ENCODE measurements at regions not wholly inside any gene's neighbourhood (a gene's known extent, or its start where the extent isn't known, plus 50 kb on each side); places are given as distances from the start of the nearest gene placed in this dataset.
"Not testable (repeated sequence)": the region's sequence is repeated elsewhere in the genome, so short reads cannot be mapped to it uniquely, and the experiment has no call there.

DNA sequence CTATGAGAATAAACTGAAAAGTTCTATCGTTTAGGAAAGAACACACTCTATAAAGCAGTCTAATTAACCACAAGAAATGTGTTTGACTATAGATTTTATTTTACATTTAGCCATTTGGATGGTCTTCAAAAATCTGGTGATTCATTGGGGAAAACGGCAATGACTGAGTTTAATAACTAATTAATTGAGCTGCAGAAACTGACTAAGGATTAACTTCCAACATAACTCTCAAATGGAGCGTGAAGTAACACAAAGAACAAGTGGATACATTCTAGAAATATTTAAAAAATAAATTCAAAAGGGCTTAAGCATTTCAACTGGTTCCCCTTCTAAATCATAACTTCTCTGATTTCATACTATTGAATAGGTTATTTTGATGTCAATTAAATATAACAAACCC, 1582.4 kb downstream of the PCDH18 start:
- Mint-ChIP-seq H3K27me3 (no peaks in the 10 kb centered on the region), H3K27ac (no peak overlapping the region)
- ATAC-seq (replicated peaks): no peak

GRCh38 chr4:135948797-135949196, 1583.5 kb downstream of the PCDH18 start:
- Mint-ChIP-seq H3K4me3 (no peak overlapping the region), H3K36me3 (ENCODE audit: insufficient read depth) (no peaks in the 10 kb centered on the region), H3K27me3 (no peaks in the 10 kb centered on the region), H3K4me1 (ENCODE audit: low read depth in 2 of 2) (no peaks in the 10 kb centered on the region), H3K27ac (no peak overlapping the region), H3K9me3 (peaks cover 0 to 2% of the 10 kb centered on the region in 2 donors)
- ATAC-seq (replicated peaks): no peak
- no peak for DNase-seq

More for the DNA sequence above, 1582.4 kb downstream of the PCDH18 start:
- Mint-ChIP-seq H3K4me1 (ENCODE audit: low read depth in 2 of 2) (no peaks in the 10 kb centered on the region), H3K36me3 (ENCODE audit: insufficient read depth) (no peaks in the 10 kb centered on the region), H3K9me3 (peaks cover 0 to 2% of the 10 kb centered on the region in 2 donors), H3K4me3 (no peak overlapping the region)
- DNase-seq: no peak

- Mint-ChIP-seq H3K27ac (no peak overlapping the region), H3K9me3 (peaks cover 0 to 4% of the 10 kb centered on the region in 2 donors), H3K27me3 (no peaks in the 10 kb centered on the region), H3K4me3 (no peak overlapping the region), H3K36me3 (ENCODE audit: insufficient read depth) (no peaks in the 10 kb centered on the region), H3K4me1 (ENCODE audit: low read depth in 2 of 2) (no peaks in the 10 kb centered on the region)
- DNase-seq (no peak), ATAC-seq (replicated peaks) (no peak)
These were observed 1590.6 kb downstream of the PCDH18 start for GRCh38 chr4:135941671-135942070.

- Mint-ChIP-seq H3K36me3 (ENCODE audit: insufficient read depth) (no peaks in the 10 kb centered on the region), H3K27ac (no peak overlapping the region), H3K27me3 (no peaks in the 10 kb centered on the region), H3K9me3 (peaks cover 0 to 3% of the 10 kb centered on the region in 2 donors), H3K4me3 (no peak overlapping the region), H3K4me1 (ENCODE audit: low read depth in 2 of 2) (no peaks in the 10 kb centered on the region)
- DNase-seq: no peak
- no peak for ATAC-seq (replicated peaks)
These were observed 1598.3 kb downstream of the PCDH18 start for GRCh38 chr4:135934026-135934425.

- H3K9me3 Mint-ChIP-seq: peaks cover 5 to 15% of the 10 kb centered on the region in 2 donors
- no peak overlapping the region for H3K4me3 Mint-ChIP-seq
- ATAC-seq (replicated peaks) (no peak), DNase-seq (no peak)
- H3K27me3 Mint-ChIP-seq: no peaks in the 10 kb centered on the region
- no peak overlapping the region for H3K27ac Mint-ChIP-seq
- H3K36me3 Mint-ChIP-seq (ENCODE audit: insufficient read depth): no peaks in the 10 kb centered on the region
- H3K4me1 Mint-ChIP-seq (ENCODE audit: low read depth in 2 of 2): no peaks in the 10 kb centered on the region
These were observed 1604.6 kb downstream of the PCDH18 start for GRCh38 chr4:135927651-135928050.

- Mint-ChIP-seq H3K4me1 (ENCODE audit: low read depth in 2 of 2) (no peaks in the 10 kb centered on the region), H3K36me3 (ENCODE audit: insufficient read depth) (no peaks in the 10 kb centered on the region), H3K4me3 (no peak overlapping the region), H3K9me3 (peaks cover 10 to 15% of the 10 kb centered on the region in 2 donors), H3K27ac (no peak overlapping the region), H3K27me3 (no peaks in the 10 kb centered on the region)
- ATAC-seq (replicated peaks) (no peak), DNase-seq (no peak)
These were observed 1611.2 kb downstream of the PCDH18 start for GRCh38 chr4:135921081-135921480.

- Mint-ChIP-seq H3K36me3 (ENCODE audit: insufficient read depth) (no peaks in the 10 kb centered on the region), H3K27me3 (no peaks in the 10 kb centered on the region), H3K4me3 (no peak overlapping the region), H3K9me3 (peaks cover 6 to 8% of the 10 kb centered on the region in 2 donors), H3K27ac (no peak overlapping the region), H3K4me1 (ENCODE audit: low read depth in 2 of 2) (no peaks in the 10 kb centered on the region)
- no peak for ATAC-seq (replicated peaks)
- no peak for DNase-seq
These were observed 1615.3 kb downstream of the PCDH18 start for GRCh38 chr4:135917011-135917410.

DNA sequence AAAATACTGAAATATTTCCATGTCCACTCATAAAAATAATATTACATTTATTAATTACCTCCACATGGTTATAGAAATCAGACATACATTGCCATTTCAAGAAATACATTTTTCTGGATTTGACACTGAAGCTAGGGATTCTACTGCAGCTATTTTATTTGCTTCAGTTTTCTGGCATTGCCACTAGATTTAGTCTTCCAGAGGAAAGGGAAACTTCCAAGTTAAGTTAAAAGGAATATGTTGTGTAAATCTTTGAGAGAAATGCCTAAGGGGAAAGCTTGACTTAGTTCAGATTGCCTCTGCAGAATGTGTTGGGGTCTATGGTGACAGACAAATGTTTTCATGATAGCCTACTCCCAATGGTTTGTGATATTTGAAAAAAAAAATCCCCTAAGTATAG, 1631.3 kb downstream of the PCDH18 start:
- no peaks in the 10 kb centered on the region for H3K4me1 Mint-ChIP-seq (ENCODE audit: low read depth in 2 of 2)
- no peak overlapping the region for H3K4me3 Mint-ChIP-seq
- DNase-seq (no peak), ATAC-seq (replicated peaks) (no peak)
- no peak overlapping the region for H3K27ac Mint-ChIP-seq
- H3K9me3 Mint-ChIP-seq: peaks cover 11 to 21% of the 10 kb centered on the region in 2 donors
- H3K27me3 Mint-ChIP-seq: no peaks in the 10 kb centered on the region
- no peaks in the 10 kb centered on the region for H3K36me3 Mint-ChIP-seq (ENCODE audit: insufficient read depth)

DNA sequence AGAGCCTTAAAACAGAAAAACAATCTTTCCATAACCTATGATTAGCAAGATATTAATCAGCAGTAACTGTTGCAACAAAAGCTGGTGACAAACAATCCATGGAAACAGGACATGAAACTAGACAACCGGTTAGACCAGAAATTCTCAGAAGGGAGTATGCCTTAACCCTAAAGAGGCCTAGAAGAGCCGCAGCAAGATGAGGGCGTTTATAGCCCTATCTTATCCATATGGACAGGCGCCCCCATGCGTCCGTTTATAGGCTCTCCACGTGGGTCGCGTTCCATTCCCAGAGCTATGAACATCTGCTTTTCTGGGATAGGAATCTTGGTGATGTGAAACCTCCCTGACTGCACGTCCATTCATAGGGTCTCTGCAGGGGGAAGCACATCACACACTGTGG, 1662.7 kb upstream of the PABPC4L start:
- H3K27me3 Mint-ChIP-seq; H3K9me3 Mint-ChIP-seq; H3K4me3 Mint-ChIP-seq; ATAC-seq (replicated peaks); H3K36me3 Mint-ChIP-seq (ENCODE audit: insufficient read depth); H3K4me1 Mint-ChIP-seq (ENCODE audit: low read depth in 2 of 2); H3K27ac Mint-ChIP-seq; DNase-seq: not testable (repeated sequence)

DNA sequence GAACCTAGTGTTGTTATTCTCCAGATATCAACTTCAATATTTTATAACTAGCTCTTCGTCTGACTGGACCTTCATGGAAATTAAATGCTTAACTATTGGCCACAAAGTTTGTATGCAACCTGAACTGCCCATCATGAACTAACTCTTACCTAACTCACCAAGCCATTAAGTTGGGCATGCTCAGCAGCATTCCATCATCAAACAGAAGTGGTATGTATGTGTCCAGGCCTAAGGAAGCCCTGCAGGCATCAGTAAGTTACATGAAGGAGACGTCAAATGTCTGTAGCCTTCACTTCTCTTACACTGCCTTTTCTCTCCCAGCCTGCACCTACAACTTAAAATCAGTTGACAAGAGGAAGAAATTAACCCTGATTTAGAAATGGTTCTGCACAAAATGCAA, 1639.2 kb upstream of the PABPC4L start:
- Mint-ChIP-seq H3K27me3 (no peaks in the 10 kb centered on the region), H3K4me3 (no peak overlapping the region), H3K27ac (no peak overlapping the region), H3K9me3 (peaks cover 5 to 9% of the 10 kb centered on the region in 2 donors), H3K36me3 (ENCODE audit: insufficient read depth) (no peaks in the 10 kb centered on the region), H3K4me1 (ENCODE audit: low read depth in 2 of 2) (no peaks in the 10 kb centered on the region)
- ATAC-seq (replicated peaks) (no peak), DNase-seq (no peak)

GRCh38 chr4:135839712-135840111, 1638.1 kb upstream of the PABPC4L start:
- peaks cover 5 to 11% of the 10 kb centered on the region in 2 donors for H3K9me3 Mint-ChIP-seq
- DNase-seq: no peak
- no peaks in the 10 kb centered on the region for H3K27me3 Mint-ChIP-seq
- ATAC-seq (replicated peaks): no peak
- no peaks in the 10 kb centered on the region for H3K4me1 Mint-ChIP-seq (ENCODE audit: low read depth in 2 of 2)
- H3K27ac Mint-ChIP-seq: no peak overlapping the region
- no peak overlapping the region for H3K4me3 Mint-ChIP-seq
- H3K36me3 Mint-ChIP-seq (ENCODE audit: insufficient read depth): no peaks in the 10 kb centered on the region

DNA sequence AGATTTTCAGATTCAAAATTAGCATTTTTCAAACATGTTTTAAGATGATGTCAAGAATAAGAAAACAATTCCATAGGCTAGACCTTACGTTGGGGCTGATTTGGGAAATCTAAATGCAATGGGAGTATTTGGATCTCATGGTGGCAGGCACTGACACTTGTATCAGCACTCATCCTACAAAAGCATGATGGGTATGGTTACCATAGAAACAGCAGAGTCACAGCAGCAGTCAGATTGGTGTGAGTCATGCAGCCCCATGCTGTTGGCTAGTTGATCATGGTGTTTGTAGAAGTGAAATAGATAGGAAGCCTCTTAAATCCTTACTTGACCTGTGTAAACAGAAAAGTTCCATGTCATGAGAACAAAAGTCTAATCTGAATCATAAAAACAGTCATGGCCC, 1637.3 kb upstream of the PABPC4L start:
- ATAC-seq (replicated peaks) (no peak), DNase-seq (no peak)
- H3K4me3 Mint-ChIP-seq: no peak overlapping the region
- peaks cover 5 to 11% of the 10 kb centered on the region in 2 donors for H3K9me3 Mint-ChIP-seq
- H3K36me3 Mint-ChIP-seq (ENCODE audit: insufficient read depth): no peaks in the 10 kb centered on the region
- no peak overlapping the region for H3K27ac Mint-ChIP-seq
- no peaks in the 10 kb centered on the region for H3K27me3 Mint-ChIP-seq
- no peaks in the 10 kb centered on the region for H3K4me1 Mint-ChIP-seq (ENCODE audit: low read depth in 2 of 2)

DNA sequence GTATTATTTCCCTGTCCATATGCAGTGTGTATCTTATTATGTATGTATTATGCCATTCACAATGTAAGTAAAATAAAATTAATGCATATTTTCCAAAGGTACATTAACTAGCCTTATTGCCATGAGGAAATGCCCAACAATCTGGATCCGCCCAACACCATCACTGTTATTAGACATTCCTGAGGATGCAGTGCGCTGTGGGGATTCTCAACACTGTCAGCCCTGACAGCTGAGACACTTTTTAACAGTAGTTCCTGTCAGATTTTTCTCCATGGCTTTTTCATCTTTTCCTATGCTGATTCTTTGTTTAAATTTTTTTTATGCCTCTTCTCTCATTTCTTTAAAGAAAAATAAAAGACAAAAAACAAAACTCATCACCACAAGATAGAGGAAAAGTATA, 1632.9 kb upstream of the PABPC4L start:
- peaks cover 4 to 12% of the 10 kb centered on the region in 2 donors for H3K9me3 Mint-ChIP-seq
- no peaks in the 10 kb centered on the region for H3K36me3 Mint-ChIP-seq (ENCODE audit: insufficient read depth)
- DNase-seq (no peak), ATAC-seq (replicated peaks) (no peak)
- no peaks in the 10 kb centered on the region for H3K27me3 Mint-ChIP-seq
- H3K4me3 Mint-ChIP-seq: no peak overlapping the region
- H3K4me1 Mint-ChIP-seq (ENCODE audit: low read depth in 2 of 2): no peaks in the 10 kb centered on the region
- no peak overlapping the region for H3K27ac Mint-ChIP-seq

- H3K27ac Mint-ChIP-seq: no peak overlapping the region
These were observed 1631.9 kb upstream of the PABPC4L start for GRCh38 chr4:135833529-135833928.

GRCh38 chr4:135824759-135825296, 1623.2 kb upstream of the PABPC4L start:
- Mint-ChIP-seq H3K36me3 (ENCODE audit: insufficient read depth) (no peaks in the 10 kb centered on the region), H3K4me3 (no peak overlapping the region), H3K27ac (no peak overlapping the region), H3K9me3 (peaks cover 8 to 14% of the 10 kb centered on the region in 2 donors), H3K27me3 (no peaks in the 10 kb centered on the region), H3K4me1 (ENCODE audit: low read depth in 2 of 2) (no peaks in the 10 kb centered on the region)
- DNase-seq (no peak), ATAC-seq (replicated peaks) (no peak)

More at GRCh38 chr4:135833529-135833928, 1631.9 kb upstream of the PABPC4L start:
- H3K36me3 Mint-ChIP-seq (ENCODE audit: insufficient read depth): no peaks in the 10 kb centered on the region
- H3K27me3 Mint-ChIP-seq: no peaks in the 10 kb centered on the region
- no peaks in the 10 kb centered on the region for H3K4me1 Mint-ChIP-seq (ENCODE audit: low read depth in 2 of 2)
- no peak for ATAC-seq (replicated peaks)
- H3K9me3 Mint-ChIP-seq: peaks cover 4 to 12% of the 10 kb centered on the region in 2 donors
- DNase-seq: no peak
- H3K4me3 Mint-ChIP-seq: no peak overlapping the region
